Thyroid gland (tissue), 4 donors: ENCODE measurements at regions not wholly inside any gene's neighbourhood (a gene's known extent, or its start where the extent isn't known, plus 50 kb on each side); places are given as distances from the start of the nearest gene placed in this dataset.

Experiments used
- DNase-seq, 2 donors: peaks; one replicate each; pipeline ENCODE4 v3.0.0-alpha.2; 2019
- H3K27ac ChIP-seq, 3 donors: fragments of 200-600 bp; sonication (generic); 1 replicate in 2 of 3; 2 replicates in 1 of 3; pipeline ENCODE4 v1.5.1; 2016 to 2019; ENCODE audit warnings: mild to moderate bottlenecking in 1 of 3, moderate library complexity in 1 of 3
- H3K27me3 ChIP-seq: fragments of 200-600 bp; sonication (generic); one replicate; pipeline ENCODE4 v1.5.1; 2019
- H3K36me3 ChIP-seq, 2 donors: fragments of 200-600 bp; sonication (generic); one replicate each; pipeline ENCODE4 v1.5.1; 2016 to 2019
- H3K4me1 ChIP-seq, 2 donors: fragments of 200-600 bp; sonication (generic); one replicate each; pipeline ENCODE4 v1.5.1; 2017 to 2019
- H3K4me3 ChIP-seq, 3 donors: fragments of 200-600 bp; sonication (generic); replicated peaks in 1 of 3; 1 replicate in 2 of 3; 2 replicates in 1 of 3; pipeline ENCODE4 v1.5.1; 2016; ENCODE audit warnings: mild to moderate bottlenecking in 1 of 3
- H3K9me3 ChIP-seq: fragments of 200-600 bp; sonication (generic); one replicate; pipeline ENCODE4 v1.5.1; 2017
- POLR2A ChIP-seq, 2 donors: fragments of 450-650 bp; IDR thresholded peaks; one replicate each; pipeline ENCODE4 v1.6.1; 2017; ENCODE audit warnings: antibody characterized with exemption in 2 of 2, mild to moderate bottlenecking in 2 of 2, moderate library complexity in 1 of 2
- WGBS, 2 donors: methylation state at CpG; one replicate each; pipeline ENCODE4 v1.1.5; 2017; 5-methylcytosine and 5-hydroxymethylcytosine counted together
- intact Hi-C: fragments of 100-400 bp; cut with DNase I; formaldehyde crosslinking; loops from one replicate; pipeline ENCODE4 v1.15.1; 2023
- TF ChIP-seq, protein P1 (sequence below), 6 experiments: fragments of 200-600 bp in 3 of 6; fragments of 450-650 bp in 3 of 6; sonication (generic) in 3 of 6; IDR thresholded peaks; one replicate each; pipeline ENCODE4 v1.5.1; 2016 to 2019; ENCODE audit warnings: antibody characterized with exemption in 6 of 6, mild to moderate bottlenecking in 2 of 6, inconsistent platforms in 1 of 6, moderate library complexity in 1 of 6

DNA sequence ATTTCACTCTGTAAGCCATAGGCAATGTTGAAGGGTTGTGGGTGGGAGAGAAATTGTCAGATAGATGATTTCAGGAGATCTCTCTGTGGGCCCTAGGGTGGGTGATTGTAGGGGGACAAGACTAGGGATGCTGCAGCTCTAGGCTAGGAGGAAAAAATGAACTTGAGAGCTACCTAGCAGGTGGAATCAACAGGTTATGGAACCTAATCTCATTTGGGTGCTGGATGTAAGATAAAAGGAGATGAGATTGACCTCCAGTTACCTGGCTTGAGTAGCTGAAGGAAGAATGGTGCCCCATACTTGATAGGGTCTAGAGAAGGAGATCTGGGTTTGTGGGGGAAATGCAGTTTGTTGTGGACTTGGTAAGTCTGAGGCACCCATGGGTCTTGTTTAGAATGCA, 396.5 kb downstream of the RRAGC start:
- Histone ChIP-seq H3K4me3 (no peak overlapping the region), H3K36me3 (no peaks in the 10 kb centered on the region), H3K4me1 (no peaks in the 10 kb centered on the region), H3K27ac (no peak overlapping the region), H3K9me3 (no peaks in the 10 kb centered on the region), H3K27me3 (no peaks in the 10 kb centered on the region)
- no peak for TF ChIP-seq POLR2A (IDR thresholded peaks at IDR 0.05)
- TF ChIP-seq, protein P1, sequence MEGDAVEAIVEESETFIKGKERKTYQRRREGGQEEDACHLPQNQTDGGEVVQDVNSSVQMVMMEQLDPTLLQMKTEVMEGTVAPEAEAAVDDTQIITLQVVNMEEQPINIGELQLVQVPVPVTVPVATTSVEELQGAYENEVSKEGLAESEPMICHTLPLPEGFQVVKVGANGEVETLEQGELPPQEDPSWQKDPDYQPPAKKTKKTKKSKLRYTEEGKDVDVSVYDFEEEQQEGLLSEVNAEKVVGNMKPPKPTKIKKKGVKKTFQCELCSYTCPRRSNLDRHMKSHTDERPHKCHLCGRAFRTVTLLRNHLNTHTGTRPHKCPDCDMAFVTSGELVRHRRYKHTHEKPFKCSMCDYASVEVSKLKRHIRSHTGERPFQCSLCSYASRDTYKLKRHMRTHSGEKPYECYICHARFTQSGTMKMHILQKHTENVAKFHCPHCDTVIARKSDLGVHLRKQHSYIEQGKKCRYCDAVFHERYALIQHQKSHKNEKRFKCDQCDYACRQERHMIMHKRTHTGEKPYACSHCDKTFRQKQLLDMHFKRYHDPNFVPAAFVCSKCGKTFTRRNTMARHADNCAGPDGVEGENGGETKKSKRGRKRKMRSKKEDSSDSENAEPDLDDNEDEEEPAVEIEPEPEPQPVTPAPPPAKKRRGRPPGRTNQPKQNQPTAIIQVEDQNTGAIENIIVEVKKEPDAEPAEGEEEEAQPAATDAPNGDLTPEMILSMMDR (IDR thresholded peaks at IDR 0.05) = no peak
- DNase-seq = no peak
- intact Hi-C loops = no loop called here

DNA sequence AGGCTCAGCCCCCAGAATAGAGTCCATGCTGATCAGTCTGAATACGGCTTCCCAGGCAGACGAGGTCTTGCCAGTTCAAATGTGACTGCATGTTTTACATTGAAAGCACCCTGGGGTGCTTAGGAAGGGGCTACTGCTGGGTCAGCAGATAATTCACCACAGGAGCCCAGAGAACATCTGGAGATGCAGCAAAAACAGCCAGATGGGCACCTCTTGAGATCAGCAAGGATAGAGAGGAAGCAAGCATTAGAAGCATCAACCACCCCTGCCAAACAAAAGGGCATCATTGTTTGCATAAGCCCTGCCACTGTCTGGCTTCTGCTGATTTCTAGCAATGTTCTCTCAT, 403.1 kb downstream of the RRAGC start:
- no peaks in the 10 kb centered on the region for H3K36me3 ChIP-seq
- H3K4me1 ChIP-seq = peaks cover 0 to 5% of the 10 kb centered on the region in 2 donors
- WGBS, 2 donors = 75 to 83% methylated on average over 2 of the region's 2 CpGs
- no peak for DNase-seq
- no peaks in the 10 kb centered on the region for H3K9me3 ChIP-seq
- intact Hi-C loops = no loop called here
- H3K27ac ChIP-seq = no peak overlapping the region
- H3K27me3 ChIP-seq = no peaks in the 10 kb centered on the region
- H3K4me3 ChIP-seq = no peak overlapping the region
- no peak for TF ChIP-seq POLR2A (IDR thresholded peaks at IDR 0.05)
- TF ChIP-seq, protein P1 (IDR thresholded peaks at IDR 0.05) = no peak

DNA sequence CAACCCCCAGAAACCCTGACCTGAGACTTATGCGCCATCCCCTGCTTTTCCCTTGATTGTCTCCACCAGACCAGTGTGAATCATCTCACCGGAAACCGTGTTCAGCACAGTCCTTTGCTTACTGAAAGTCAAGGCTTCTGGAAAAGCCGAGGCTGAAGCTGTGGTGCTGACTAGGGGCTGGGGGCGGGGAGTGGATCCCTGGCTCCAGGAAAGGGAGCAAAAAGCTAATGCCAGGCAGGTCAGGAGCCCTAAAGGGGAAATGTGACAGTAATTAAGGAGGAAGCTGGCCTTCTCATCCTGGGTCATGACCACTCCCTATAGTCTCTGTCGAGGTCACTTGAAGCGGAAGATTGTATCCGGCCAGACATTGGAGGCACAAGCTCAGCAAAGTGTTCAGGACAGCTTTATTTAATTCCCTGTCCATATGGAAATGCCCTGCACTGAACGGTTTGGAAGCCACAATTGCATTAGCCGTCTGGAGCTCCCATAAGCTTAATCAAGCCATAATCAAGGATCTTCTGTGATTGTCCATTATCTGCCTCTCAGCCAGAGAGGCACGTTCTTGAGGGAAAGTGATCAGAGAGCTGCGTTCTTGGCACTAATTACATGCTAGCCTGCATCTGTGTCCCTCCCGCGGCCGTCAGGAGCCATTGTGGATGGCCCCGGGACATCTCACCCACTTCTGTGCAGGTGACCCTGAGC, 403.6 kb downstream of the RRAGC start:
- no peak overlapping the region for H3K27ac ChIP-seq
- peaks cover 0 to 5% of the 10 kb centered on the region in 2 donors for H3K4me1 ChIP-seq
- DNase-seq = no peak
- no peaks in the 10 kb centered on the region for H3K36me3 ChIP-seq
- no peaks in the 10 kb centered on the region for H3K27me3 ChIP-seq
- TF ChIP-seq, protein P1 (IDR thresholded peaks at IDR 0.05) = no peak
- no peak for TF ChIP-seq POLR2A (IDR thresholded peaks at IDR 0.05)
- no peaks in the 10 kb centered on the region for H3K9me3 ChIP-seq
- intact Hi-C loops = no loop called here
- WGBS, 2 donors = 68 to 74% methylated on average over 16 of the region's 16 CpGs
- H3K4me3 ChIP-seq = no peak overlapping the region

DNA sequence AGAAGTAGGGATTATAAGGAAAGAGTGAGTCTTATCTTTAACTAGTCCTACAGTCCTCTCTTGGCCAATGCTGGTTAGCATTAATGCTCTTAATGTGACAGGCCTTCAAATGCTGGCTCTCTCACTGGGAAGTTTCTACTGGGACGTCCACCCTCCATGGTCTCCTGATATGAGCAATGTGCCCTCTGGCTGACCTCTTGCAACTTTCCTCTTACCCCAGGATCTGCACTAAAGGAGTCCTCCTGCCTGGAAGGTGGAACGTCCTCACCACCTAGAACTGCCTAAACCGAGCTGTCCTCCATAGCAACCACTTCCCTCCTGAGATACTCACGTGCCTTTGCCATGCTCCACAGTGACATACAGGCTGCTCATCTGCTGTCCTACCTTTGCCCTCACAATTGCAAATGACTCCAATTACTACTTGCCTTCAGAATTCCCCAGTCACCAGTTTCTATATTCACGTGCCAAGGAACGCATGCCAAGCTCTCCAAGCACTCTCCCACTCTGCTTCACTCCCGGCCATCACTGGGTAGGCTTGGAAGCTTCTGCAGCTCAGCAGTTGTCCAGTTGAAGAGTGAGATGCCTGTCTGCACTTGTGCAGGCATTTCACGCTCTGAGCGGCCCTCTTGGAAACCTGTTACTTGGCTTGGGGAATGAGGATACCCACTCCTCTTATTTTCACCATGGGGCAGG, 404.7 kb downstream of the RRAGC start:
- intact Hi-C loops = no loop called here
- TF ChIP-seq, protein P1 (IDR thresholded peaks at IDR 0.05) = no peak
- no peak for TF ChIP-seq POLR2A (IDR thresholded peaks at IDR 0.05)
- H3K4me3 ChIP-seq = no peak overlapping the region
- H3K9me3 ChIP-seq = no peaks in the 10 kb centered on the region
- no peak overlapping the region for H3K27ac ChIP-seq
- H3K4me1 ChIP-seq = peaks cover 0 to 5% of the 10 kb centered on the region in 2 donors
- no peaks in the 10 kb centered on the region for H3K27me3 ChIP-seq
- no peaks in the 10 kb centered on the region for H3K36me3 ChIP-seq
- WGBS, 2 donors = 46 to 57% methylated on average over 9 of the region's 9 CpGs
- peak in 1 of 2 donors; percentile 19 for DNase-seq

DNA sequence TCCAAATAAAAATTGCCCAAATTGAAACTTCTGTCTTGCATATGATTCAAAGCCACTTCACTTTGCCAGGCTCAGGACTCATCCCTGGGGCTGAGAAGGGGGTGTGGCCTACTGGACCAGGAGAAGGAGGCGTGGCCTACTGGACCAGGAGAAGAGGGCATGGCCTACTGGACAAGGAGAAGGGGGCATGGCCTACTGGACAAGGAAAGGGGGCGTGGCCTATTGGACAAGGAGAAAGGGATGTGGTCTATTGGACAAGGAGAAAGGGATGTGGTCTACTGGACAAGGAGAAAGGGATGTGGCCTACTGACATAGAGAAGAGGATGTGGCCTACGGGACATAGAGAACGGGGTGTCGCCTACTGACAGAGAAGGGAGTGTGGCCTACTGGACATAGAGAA, 405.3 kb downstream of the RRAGC start:
- intact Hi-C loops = no loop called here
- no peak for DNase-seq
- H3K27ac ChIP-seq = no peak overlapping the region
- H3K27me3 ChIP-seq = no peaks in the 10 kb centered on the region
- H3K9me3 ChIP-seq = no peaks in the 10 kb centered on the region
- no peak overlapping the region for H3K4me3 ChIP-seq
- peaks cover 0 to 5% of the 10 kb centered on the region in 2 donors for H3K4me1 ChIP-seq
- no peak for TF ChIP-seq POLR2A (IDR thresholded peaks at IDR 0.05)
- TF ChIP-seq, protein P1 (IDR thresholded peaks at IDR 0.05) = no peak
- 87 to 94% methylated on average over 5 of the region's 5 CpGs for WGBS, 2 donors
- no peaks in the 10 kb centered on the region for H3K36me3 ChIP-seq
